Stimulated activated CD4-positive, alpha-beta T cell treated with anti-CD3 and anti-CD28 coated beads, Interleukin-15, amount 100 ng/mL, for 24 hours (primary cell): ENCODE measurements at regions not wholly inside any gene's neighbourhood (a gene's known extent, or its start where the extent isn't known, plus 50 kb on each side); places are given as distances from the start of the nearest gene placed in this dataset.
"Not testable (repeated sequence)": the region's sequence is repeated elsewhere in the genome, so short reads cannot be mapped to it uniquely, and the experiment has no call there.

Source experiments
- DNase-seq: peaks from one replicate; pipeline ENCODE4 v3.0.0-alpha.2; 2020

GRCh38 chr12:131442337-131442918 is 268.5 kb upstream of the SFSWAP start:
- DNase-seq = no peak

DNA sequence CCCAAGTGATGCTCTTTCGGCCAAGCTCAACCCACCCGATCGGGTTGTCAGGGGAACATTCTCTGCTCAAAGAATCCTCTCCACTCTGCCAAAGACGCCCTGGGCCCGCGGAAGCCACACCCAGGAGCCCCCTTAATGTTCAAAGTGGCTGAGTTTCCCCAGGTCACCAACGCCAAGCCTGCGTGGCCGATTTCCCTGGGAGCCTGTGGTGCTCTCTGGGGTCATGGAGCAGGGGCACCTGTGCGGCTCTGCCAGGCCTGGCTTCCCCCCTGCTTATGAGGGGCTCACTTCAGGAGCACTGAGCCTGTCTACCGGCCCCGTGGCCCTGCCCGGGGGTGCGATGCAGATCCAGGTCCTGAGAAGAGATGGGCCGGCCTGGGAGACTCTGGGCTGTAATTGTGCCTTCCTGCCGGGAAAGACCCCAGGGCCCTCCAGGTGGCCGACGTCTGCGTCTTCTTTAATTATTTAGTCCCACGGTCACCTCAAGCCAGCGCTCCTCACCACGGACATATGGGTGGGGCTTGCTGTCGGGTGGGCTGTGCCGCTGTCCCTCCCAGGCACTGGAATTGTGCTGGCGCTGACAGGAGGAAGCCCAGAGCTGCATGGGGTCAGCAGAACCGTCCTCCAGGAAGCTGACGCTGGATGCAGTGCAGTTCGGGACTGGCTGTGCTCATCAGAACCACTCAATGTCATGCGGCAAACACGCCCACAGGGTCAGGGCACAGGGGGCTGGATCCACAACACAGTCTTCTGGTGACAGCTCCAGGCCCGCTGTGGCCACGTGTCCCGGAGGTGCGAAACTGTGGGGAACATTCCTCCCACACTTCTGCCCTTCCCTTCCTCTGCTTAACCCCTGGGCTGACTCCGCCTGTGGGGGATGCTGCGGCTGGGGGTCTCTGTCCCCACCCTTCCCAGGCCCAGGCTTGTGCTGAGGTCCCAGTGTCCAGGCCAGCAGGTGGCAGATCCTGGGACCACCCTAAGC is 267.6 kb upstream of the SFSWAP start:
- DNase-seq = no peak

DNA sequence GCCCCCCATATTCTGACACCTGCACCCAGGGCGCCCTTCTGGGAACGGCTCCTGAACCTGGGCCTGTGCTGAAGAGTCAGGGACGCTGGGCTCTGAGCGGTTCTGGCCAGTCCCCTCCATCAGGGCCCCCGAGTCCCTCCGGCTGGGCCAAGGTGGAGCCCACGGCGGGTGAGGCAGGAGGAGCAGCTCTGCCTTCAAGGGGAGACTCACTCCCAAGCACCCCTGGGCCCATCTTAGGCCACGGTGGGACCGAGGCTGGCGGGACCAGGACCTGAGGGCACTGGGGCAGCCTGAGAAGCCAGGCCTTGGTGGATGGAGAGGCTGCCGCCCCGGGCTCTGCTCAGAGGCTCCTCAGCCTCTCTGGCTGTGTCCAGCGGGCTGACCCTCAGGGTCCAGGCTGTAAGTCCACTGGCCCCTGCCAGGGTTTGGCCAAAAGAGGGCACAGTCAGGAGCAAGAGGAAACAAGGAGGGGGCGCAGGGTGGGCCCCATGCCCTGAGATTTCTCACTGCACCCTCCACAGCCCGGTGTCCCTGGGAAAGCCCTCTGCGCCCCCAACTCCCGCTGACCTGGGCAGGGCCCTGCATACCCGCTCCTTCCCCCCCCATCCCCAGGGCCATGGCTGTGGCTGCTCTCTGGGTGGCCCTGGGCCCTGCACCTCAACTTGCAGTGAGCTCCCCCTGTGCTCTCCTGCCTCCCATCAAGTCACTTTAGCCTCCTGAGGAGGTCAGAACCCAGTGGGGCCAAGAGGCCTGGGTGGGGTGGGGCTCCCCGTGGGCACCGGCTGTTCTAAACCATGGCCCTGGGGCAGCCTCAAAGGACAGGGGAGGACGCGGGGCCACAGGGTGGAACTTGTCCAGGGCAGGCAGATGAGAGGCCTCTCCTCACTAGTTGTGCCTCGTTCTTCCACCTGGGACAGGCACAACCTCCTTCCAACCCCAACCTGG is 266.4 kb upstream of the SFSWAP start:
- no peak for DNase-seq

- no peak for DNase-seq
These were observed 265.6 kb upstream of the SFSWAP start for GRCh38 chr12:131445184-131445774.

GRCh38 chr12:131445795-131446194 is 265.1 kb upstream of the SFSWAP start:
- DNase-seq = no peak

GRCh38 chr12:131447636-131448035 is 263.3 kb upstream of the SFSWAP start:
- not testable (repeated sequence) for DNase-seq

DNA sequence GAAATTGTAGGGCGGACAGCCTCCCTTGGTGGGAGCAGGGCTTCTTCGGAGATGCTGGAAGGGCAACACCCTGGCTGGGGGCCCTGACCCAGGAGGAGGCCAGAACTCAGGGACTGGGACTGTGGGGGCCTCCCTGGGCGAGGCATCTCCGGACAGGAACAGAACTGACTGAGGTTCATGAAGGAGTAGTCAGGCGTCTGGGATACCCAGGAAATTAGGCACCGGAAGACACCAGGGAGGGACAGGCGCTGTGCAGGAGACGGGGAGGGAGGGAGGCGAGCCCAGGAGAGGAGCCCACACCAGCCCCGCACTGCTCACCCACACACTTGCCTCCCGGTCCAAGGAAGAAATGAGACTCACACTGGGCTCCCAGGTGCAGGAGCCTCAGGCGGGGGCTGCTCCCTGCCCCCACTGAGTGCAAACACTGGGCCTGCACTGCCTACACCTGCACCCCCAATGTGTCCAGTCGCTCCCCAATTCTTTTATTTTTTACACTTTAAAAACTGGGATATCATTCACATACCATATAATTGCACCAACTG is 262.6 kb upstream of the SFSWAP start:
- no peak for DNase-seq

DNA sequence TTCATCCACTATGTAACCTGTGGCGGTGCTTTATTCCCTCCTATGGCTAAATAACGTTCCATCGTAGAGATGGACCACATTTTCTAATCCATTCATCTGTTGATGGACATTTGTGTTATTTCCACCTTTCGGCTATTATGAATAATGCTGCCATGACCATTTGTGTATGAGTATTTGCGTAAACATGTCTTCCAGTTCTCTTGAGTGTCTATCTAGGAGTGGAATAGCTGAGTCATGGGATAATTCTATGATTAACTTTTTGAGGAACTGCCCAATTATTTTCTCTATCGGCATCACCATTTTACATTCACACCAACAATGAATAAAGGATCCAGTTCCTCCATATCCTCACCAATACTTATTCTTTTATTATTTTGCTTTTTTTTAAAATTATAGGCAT is 261.9 kb upstream of the SFSWAP start:
- no peak for DNase-seq

- DNase-seq = peak; percentile 52
These were observed 258.4 kb upstream of the SFSWAP start for GRCh38 chr12:131452444-131452860.

DNA sequence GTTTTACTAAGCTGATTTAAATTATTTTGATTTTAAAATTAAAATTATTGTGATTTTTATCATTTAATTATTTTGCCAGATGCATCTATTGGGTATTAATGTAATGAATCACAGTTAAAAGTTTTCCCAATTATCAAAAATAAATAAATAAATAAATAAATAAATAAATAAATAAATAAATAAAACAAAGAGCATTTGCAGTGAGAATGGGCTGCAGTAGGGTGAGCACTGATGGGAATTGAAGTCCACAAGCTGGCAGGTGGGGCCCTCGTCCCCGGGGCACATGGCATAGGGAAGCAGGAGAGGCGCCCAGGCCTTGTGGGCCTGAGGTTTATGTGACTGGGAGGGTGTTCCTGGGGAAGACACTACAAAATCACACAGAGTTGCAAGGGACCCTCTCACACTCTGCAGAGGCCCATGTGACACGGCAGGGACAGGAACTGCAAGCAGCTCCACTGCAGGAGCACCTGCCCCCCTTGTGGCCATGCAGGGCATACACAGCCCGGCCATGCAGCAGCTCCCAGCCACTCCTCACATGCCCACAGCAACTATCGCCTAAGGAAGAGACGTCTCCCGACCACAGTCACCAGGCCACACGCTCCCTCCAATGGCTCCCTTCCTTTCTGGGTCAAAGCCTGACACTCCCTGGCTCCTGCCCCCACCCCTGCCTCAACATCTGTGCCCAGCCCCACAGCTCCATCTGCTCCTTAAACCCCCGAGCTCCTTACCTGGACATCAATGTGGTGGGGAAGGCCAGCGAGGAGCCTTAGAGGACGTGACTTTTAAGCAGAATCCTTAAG is 256.3 kb upstream of the SFSWAP start:
- peak; percentile 70 for DNase-seq

- DNase-seq = no peak
These were observed 255.7 kb upstream of the SFSWAP start for GRCh38 chr12:131455218-131455506.

DNA sequence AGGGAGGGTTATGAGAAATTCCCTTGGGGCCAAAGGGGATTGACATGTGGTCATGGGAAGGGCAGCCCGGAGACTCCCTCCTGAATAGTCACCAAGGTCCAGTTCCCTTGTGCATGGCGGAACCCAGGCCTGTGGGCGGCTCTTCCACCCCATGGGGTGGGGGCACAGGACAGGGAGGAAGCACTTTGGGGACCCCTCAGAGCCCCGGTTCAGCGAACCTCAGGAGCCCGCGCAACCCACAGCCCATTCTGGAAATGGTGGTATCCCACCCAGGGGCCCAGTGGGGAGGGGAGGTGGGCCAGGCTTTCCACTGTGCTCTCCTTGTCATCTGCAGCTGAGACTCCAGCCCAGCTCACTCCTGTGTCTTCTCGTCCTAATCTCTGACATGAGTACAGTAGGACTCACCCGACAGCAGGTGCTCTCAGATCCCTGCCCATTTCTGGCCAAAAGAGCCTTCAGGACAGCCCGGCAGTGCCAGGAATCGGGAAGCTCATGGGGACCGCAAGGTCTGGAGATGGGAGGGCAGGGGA is 255.2 kb upstream of the SFSWAP start:
- DNase-seq = no peak

DNA sequence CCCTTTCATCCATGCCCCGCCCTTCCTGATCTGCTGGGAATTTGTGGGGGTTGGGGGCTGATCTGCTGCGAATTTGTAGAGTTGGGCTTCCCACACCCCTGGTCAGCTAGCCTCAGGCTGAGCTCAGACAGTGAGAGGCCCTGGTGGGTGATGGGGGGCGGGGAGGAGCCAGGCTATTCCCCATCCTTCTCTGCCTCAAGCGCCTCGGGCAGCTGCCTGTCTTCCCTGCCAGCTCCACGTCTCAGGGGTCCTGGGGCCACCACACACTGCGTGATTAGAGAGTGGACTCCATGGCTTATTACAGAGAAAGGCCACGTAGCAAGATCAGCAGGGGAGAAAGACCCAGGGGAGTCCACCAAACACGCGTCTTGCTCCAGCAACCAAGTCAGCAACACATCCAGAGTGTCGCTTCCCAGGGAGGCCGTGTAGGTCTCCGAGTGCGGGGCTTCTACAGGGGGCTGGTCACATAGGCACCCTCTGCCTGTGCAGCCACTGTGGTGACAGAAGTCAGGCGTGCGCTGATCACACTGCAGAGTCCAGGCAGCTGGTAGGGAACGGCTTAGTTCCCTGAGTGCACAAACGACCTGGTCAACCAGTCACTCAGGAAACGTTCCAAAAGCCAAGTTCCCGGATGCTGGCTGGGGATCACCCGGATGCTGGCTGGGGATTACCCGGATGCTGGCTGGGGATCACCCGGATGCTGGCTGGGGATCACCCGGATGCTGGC is 254.4 kb upstream of the SFSWAP start:
- no peak for DNase-seq

- no peak for DNase-seq
These were observed 253.9 kb upstream of the SFSWAP start for GRCh38 chr12:131457028-131457310.

GRCh38 chr12:131457331-131458047 is 253.4 kb upstream of the SFSWAP start:
- no peak for DNase-seq

DNA sequence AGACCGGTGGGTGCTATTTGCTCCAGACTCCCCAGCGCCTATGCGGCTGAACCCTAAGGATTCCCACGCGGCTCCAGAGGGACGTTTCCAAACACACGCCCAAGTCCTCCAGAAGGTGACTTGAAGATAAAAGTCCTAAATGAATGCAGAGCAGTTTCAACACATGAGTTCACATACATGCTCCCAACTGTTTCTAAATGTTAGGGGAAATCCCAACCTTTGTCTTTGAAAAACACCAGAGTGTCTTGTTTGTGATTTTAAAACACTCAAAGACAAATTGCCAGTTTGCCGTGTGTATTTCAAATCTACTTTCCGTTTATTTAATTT is 252.9 kb upstream of the SFSWAP start:
- DNase-seq = no peak

GRCh38 chr12:131458931-131459772 is 251.7 kb upstream of the SFSWAP start:
- no peak for DNase-seq

GRCh38 chr12:131459773-131460365 is 251.0 kb upstream of the SFSWAP start:
- DNase-seq = no peak

DNA sequence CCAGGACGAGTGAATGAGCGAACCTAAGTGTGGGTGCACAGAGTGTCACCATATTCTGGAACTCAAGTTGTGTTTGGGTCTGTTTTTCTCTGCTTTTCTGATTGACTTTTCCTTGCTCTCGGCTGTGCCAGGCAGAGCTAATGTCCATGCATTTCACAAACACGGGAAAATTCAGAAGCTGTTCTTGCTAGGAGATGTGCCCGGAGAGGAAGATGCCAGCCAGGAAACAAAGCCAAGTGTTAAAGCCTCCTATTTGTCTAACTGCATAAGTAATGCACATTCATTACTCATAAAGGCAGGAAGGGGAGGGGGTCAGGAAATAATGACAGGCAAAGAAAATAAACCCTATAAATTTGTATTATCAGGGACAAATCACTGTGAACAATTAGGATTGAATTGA is 250.4 kb upstream of the SFSWAP start:
- DNase-seq = no peak
